Adrenal gland (tissue), 5 donors: ENCODE measurements at regions not wholly inside any gene's neighbourhood (a gene's known extent, or its start where the extent isn't known, plus 50 kb on each side); places are given as distances from the start of the nearest gene placed in this dataset.
"Not testable (repeated sequence)": the region's sequence is repeated elsewhere in the genome, so short reads cannot be mapped to it uniquely, and the experiment has no call there.

Experiments
- POLR2A ChIP-seq, 2 donors: fragments of 450-650 bp; IDR thresholded peaks; one replicate each; pipeline ENCODE4 v1.6.1; 2017; ENCODE audit warnings: antibody characterized with exemption in 2 of 2, mild to moderate bottlenecking in 2 of 2, moderate library complexity in 1 of 2
- TF ChIP-seq, protein P1 (sequence below), 6 experiments: fragments of 450-650 bp in 4 of 6; fragments of 200-600 bp in 2 of 6; sonication (generic) in 1 of 6; IDR thresholded peaks; 1 replicate in 5 of 6; 2 replicates in 1 of 6; pipeline versions ENCODE4 v1.5.1 to v1.8.0; 2016 to 2021; ENCODE audit warnings: antibody characterized with exemption in 6 of 6, mild to moderate bottlenecking in 2 of 6, moderate library complexity in 1 of 6
- donor health status: DM: no; HTN: no; CAD: no.

GRCh38 chr9:40939888-40940209 lies 188.6 kb downstream of the FOXD4L6 start:
- TF ChIP-seq, protein P1, sequence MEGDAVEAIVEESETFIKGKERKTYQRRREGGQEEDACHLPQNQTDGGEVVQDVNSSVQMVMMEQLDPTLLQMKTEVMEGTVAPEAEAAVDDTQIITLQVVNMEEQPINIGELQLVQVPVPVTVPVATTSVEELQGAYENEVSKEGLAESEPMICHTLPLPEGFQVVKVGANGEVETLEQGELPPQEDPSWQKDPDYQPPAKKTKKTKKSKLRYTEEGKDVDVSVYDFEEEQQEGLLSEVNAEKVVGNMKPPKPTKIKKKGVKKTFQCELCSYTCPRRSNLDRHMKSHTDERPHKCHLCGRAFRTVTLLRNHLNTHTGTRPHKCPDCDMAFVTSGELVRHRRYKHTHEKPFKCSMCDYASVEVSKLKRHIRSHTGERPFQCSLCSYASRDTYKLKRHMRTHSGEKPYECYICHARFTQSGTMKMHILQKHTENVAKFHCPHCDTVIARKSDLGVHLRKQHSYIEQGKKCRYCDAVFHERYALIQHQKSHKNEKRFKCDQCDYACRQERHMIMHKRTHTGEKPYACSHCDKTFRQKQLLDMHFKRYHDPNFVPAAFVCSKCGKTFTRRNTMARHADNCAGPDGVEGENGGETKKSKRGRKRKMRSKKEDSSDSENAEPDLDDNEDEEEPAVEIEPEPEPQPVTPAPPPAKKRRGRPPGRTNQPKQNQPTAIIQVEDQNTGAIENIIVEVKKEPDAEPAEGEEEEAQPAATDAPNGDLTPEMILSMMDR (IDR thresholded peaks at IDR 0.05): not testable (repeated sequence)
- TF ChIP-seq POLR2A (IDR thresholded peaks at IDR 0.05): not testable (repeated sequence)
